8988T (cell line): ENCODE measurements at regions not wholly inside any gene's neighbourhood (a gene's known extent, or its start where the extent isn't known, plus 50 kb on each side); places are given as distances from the start of the nearest gene placed in this dataset.

ENCODE experiments used
- DNase-seq: peaks from one replicate; pipeline ENCODE4 v3.0.0; 2011

DNA sequence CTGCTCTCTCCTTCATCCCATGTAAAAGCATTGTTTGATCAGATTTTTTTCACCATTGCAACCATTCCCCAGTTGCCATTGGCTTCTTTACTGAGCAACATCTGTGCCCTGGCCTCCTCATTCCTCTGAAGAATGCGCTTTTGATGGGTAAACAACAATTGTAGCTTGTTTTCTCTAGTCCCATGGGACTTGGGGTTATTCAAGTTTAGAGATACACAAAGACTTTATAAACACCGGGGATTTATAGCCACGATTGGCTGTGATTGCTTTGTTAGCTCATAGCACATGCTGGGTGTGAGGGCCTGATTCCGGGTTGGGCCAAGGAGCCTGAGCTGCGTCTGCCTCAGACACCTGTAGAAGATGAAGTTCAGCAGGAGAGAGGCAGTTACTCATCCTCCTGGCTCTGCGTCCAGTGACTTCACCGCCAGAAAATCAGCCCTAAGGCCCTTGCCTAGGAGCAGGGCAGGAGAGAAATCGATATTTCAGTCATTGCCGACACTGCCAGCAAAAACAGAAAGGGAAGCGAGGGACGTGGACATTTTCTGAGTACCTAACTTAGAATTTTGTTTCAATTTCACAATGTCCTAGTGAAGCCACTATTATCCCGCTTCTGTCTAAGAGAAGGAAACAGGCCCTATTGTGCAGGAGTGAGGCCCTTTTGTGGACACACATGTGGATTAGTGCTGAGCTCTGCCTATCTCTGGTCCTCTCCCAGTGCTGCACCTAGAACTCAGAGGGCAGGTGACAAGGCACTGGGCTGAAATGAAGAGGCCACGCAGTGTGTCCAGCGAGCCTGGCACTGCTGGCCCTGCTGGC lies 159.8 kb upstream of the USP24 start:
- DNase-seq = no peak

GRCh38 chr1:55374216-55374615 lies 159.1 kb upstream of the USP24 start:
- no peak for DNase-seq

DNA sequence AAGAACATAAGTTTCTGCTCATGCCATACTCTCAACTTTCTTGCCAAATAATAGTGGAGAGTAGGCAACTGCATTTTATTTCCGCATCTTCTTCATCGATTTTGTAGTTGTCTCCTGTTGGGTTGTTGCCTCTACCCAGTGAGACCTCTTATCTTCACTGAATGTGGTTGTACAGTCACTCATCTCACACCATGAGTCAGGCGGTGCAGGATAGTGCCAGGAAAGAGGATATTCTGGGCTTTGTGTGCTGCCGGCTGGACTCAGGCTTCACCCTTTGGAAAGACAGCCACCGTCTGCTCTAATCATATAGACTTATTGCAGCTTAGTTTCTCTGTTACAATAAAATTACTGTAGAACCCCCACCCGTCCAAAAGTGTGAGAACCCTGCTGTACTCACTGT lies 154.3 kb upstream of the USP24 start:
- DNase-seq = no peak

DNA sequence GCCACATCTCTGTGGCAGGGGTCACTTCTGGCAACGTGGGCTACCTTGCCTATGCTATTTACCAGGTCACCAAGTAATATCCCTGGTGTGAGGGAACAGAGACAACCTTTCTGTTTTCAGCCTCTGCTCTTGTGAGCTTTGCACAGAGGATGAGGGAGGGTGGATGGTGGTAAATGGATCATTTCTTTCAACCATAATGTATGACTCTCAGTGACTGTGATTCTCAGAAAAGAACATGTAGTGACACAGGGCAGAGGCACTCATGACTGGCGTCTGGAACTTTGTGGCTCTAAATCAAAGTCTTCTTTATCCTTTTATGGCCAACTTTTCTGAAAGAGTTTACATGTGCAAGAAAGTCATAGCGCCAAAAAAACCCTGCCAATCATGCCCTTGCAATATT lies 153.5 kb upstream of the USP24 start:
- no peak for DNase-seq

DNA sequence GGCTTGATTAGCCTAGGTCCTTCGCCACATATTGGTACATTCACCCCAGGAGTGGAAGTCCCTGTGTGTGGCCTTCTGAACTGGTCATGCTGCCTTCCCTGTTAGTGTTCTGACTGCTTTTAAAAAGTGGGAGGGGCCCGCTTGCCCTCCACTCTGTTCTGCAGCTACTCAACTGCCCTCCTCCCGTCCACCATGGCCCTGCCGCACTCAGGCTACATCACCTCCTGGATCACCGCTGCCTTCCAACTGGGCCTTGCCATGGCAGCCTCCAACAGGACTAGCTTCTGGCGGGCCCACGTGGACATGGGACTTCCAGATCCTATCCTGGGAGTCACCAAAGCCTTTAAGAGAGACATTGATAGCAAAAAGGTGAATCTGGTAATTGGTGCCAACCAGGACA lies 152.1 kb upstream of the USP24 start:
- DNase-seq = no peak

GRCh38 chr1:55364216-55364615 lies 149.1 kb upstream of the USP24 start:
- no peak for DNase-seq

GRCh38 chr1:55363268-55363667 lies 148.1 kb upstream of the USP24 start:
- no peak for DNase-seq

DNA sequence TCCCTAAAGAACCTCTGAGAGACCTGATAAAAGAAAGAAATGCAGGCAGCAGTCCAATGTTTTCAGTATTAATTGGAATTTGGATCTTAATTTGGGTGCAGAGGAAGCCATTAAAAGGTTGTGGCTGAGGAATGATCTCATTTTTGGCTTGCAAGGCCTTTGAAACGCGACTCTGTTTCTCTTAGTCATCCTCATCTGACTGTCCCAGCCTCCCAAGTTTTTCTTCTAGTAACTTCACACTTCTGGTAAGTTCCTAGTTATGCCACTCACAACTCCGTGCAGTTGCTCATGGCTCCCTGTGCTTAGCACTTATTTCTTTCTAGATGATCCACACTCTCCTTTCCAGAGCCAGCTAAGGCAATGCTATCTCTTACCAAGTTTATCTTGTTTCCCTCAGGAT lies 147.4 kb upstream of the USP24 start:
- DNase-seq = no peak

DNA sequence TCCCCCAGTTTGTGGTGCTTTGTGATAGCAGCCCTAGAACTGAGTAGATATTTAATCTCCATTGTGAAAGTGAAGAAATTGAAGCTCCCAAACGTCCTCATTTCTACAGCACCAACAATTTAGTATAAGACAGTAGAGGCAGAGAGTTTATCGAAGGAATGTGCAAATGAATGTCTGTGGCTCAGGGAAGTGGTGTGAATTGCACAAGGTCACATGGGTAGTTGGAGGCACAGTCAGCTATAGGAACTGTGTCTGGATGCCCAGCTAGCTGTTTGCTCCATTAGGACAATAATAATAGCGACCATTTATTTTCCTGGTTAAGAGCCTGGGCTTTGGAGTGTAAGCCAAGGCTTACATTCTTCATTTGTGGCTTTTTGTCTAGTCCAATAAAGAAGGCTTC lies 144.4 kb upstream of the USP24 start:
- DNase-seq = no peak

DNA sequence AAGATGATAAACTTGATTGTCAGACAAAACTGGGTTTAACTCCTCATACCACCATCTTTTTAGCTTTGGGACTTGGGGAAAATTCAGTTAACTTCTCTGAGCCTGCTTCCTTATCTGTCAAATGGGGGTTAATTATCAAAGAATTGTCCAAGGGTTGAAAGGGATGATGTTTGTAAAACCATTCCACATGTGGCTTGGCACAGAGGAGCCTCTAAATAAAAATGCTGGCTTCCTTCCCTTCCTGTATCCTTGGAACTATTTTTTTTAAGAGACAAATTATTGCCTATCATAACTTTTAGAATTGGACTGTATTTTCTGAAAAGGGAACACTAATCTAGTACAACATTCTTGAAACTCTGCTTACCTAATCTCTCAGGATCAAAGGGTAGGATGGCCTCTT lies 143.4 kb upstream of the USP24 start:
- DNase-seq = no peak

GRCh38 chr1:55355549-55355948 lies 140.4 kb upstream of the USP24 start:
- no peak for DNase-seq

GRCh38 chr1:55353707-55354620 lies 138.8 kb upstream of the USP24 start:
- no peak for DNase-seq

DNA sequence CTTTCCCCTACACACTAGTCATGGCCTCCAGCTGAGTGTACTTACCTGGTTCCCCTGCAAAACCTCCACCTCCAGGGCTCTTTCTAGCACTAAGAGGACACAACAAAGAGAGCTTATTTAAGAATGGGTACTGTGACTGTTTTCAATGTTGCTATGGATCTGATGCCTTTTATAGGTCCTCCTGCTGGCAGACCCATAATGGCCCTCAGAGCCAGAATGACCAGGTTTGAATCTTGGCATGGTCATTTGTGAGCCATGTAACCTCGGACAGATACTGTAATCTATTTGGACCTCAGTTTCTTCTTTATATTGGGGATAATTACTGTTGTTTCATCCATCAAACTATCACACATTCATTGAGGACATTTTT lies 137.6 kb upstream of the USP24 start:
- DNase-seq = no peak

- no peak for DNase-seq
These were observed 137.1 kb upstream of the USP24 start for GRCh38 chr1:55352080-55352810.

GRCh38 chr1:55348356-55348755 lies 133.2 kb upstream of the USP24 start:
- no peak for DNase-seq

- no peak for DNase-seq
These were observed 132.7 kb upstream of the USP24 start for GRCh38 chr1:55347866-55348265.

DNA sequence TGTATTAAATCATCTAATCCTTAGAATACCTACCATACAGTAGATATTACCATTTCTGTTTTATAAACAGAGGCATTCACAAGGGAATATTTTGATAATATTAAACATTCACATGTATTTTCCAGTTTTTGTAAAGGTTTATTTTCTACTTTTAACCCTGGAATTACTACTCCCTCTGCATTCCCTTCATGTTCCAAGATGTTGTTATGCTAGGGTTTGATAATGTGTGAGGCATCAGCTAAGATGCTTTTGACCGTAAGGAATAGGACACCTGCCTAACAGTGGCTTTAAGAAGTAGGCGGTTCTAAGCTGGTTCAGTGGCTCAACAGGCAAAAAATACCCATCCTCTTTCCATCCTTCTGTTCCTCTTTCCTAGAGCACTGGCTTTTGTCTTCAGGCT lies 131.9 kb upstream of the USP24 start:
- no peak for DNase-seq

GRCh38 chr1:55346586-55346985 lies 131.4 kb upstream of the USP24 start:
- DNase-seq = no peak

GRCh38 chr1:55339681-55340080 lies 124.5 kb upstream of the USP24 start:
- no peak for DNase-seq

DNA sequence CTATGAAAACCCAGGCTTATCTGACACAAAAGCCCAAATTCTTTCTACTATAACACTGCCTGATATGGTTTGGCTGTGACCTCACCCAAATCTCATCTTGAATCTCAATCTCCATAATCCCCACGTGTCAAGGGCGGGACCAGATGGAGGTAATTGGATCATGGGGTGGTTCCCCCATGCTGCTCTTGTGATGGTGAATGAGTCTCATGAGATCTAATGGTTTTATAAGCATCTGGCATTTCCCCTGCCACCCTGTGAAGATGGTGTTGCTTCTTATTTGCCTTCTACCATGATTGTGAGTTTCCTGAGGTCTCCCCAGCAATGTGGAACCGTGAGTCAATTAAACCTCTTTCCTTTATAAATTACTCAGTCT lies 123.3 kb upstream of the USP24 start:
- DNase-seq = no peak

DNA sequence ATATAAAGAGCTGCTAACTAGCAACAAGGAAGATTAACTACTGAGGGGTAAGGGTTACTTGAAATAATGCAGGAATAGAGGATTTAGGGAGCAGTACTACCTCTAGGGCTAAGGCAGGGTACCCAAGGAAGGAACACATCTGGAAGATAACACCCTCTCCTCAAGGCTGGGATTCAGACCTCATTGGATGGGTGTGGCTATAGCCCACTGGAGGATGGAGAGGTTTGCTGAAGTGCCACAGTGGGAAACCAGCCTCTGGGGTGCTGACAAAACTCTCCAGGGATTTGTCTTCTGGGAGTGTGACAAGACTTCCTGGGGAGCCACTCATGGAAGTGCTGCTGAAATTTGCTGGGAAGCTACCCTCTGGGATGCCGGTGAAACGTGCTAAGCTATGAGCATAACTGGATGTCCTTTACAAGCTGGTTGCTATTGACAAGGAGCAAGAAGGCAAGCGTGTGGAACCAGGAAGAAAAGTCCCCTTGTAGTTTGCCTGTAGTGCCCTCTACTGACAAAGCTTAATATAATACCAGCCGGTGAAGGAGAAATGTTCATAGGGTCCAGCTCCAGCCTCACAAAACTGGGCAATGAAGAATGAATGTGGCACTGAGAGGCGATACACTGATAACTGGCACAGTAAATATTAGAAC lies 122.8 kb upstream of the USP24 start:
- peak; percentile 19 for DNase-seq

DNA sequence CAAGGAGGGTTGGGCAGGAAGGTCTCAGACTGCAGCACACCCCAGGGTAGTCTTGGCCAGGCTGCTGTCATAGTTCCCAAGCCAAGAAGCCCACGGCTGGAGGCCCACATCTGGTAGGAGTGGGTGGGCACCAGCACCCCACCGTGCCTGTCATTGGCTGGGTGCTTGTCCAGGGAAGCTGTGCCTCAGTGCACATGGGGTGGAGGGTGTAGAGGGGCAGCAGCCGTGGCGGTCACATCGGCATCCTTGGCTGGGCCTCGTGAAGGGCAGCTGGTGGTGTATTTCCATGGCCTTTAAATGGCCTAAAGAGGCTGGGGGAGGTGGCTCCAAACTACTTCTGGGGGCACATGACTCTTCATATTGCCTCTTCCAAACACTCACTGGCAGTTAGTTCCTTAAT lies 119.6 kb upstream of the USP24 start:
- DNase-seq = no peak

DNA sequence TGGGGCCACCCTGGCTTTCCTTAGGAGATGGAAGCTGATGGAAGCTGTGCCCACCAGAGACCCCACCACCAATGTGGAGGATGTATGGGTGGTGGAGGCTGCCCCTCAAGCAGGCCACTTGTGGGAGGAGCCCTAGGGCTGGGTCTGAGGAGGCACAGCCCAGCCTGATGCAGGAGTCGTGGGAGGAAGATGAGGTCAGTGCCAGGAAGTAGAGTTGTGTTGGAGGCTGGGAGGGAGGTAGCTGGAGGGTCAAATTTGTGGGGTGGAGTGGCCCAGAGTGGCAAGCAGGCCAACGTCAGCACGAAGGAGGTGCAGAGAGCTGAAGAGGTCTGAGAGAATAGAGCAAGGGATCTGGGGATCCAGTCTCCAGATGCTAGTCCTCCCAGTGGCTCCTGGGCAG lies 119.0 kb upstream of the USP24 start:
- no peak for DNase-seq
